GDM1 (cell line): ENCODE measurements at regions not wholly inside any gene's neighbourhood (a gene's known extent, or its start where the extent isn't known, plus 50 kb on each side); places are given as distances from the start of the nearest gene placed in this dataset.

ENCODE experiments used
- DNase-seq: peaks from one replicate; lab custom pipeline; 2025; lab: John Stamatoyannopoulos, UW

DNA sequence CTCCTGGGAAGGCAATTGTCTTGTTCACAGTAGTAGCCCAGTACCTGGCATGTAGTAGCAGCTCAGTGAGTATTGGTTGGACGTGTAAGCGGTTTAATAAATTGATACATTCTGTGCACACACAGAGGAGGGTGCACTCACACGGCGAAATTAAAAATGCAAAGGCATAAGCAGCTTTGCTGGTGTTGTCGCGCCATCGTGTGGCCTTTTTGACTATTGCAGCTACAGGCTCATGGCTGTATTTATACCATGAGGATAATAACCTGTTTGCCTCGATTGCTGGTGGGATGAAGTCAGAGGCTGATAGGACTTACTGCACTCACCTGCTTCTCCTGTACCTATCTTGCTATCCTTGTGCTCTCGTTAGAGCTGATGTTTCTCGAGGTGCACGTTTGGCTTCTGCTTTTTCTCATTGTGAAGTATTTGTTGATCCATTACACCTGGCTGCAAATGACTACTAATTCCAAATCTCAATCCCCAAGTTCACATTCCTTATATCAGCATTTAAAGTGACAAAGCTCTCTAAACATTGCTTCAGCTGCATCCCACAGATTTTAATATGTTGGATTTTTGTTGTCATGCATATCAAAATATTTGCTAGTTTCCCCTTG lies 61.5 kb downstream of the TBXT start:
- peak; percentile 21 for DNase-seq

DNA sequence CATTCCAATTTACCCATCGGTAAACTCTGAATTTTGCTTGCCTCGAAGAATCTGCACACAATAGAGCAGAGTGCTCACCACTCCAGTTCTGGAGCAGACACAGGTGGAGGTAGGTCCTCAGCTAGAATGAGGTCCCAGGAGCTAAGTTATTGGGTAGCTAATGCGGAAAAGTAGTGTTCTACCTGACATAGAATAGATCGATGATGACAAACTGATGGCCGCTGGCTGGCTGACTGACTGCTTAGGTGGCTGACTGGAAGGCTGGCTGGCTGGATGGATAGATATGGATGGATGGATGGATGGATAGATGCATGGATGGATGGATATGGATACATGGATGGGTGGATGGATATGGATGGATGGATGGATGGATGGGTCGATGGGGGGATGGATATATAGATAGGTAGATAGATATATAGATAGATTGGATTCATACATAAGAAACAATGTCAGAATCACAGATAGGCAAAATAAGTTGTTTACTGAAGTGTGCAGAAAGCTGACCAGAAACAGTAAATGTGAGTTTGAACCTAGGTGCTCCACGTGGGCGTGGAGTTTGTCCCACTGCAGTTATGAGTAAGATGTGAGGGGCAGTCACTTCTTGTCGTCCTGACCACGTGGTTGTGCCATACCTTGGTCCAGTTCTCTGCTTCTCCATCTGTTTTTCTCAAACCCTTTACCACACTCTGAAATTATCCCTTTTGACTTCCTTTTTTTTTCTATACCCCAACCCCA lies 62.1 kb downstream of the TBXT start:
- no peak for DNase-seq

DNA sequence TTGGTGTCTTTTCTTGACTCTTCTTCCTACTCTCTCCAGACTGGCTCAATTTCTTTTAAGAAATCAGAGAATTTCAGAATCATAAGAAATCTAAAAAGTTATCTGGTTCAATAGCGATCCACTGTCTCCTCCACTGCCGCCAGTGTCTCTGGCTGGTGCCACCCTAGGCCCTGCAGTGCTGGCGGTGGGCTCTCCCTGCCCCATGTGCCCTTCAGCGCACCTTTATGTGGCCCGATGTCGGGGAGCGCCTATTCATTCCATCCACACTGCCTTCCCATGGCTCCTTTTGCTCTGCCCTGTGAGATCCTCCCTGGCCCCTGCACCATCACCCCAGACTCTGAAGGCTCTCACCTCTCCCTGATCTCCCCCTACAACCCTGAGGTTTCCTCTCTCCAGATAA lies 62.8 kb downstream of the TBXT start:
- DNase-seq = no peak

DNA sequence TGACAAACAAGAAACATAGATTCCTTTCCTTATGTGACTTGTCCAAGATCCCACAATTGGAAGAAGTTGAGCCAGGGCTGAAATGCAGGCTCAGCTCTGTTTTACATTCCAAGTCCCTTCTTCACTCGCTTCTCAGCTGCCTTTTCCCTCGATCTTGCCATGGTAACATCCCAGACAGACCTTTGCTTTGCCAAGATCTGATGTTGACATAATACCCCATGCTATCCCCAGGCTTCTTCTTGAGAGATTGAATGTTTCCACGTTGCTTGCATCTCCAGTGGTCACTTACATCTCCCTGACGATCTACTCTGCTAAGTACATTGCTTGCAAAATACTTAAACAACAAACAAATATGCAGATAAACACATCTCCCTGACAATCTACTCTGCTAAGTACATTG lies 63.5 kb downstream of the TBXT start:
- DNase-seq = no peak

DNA sequence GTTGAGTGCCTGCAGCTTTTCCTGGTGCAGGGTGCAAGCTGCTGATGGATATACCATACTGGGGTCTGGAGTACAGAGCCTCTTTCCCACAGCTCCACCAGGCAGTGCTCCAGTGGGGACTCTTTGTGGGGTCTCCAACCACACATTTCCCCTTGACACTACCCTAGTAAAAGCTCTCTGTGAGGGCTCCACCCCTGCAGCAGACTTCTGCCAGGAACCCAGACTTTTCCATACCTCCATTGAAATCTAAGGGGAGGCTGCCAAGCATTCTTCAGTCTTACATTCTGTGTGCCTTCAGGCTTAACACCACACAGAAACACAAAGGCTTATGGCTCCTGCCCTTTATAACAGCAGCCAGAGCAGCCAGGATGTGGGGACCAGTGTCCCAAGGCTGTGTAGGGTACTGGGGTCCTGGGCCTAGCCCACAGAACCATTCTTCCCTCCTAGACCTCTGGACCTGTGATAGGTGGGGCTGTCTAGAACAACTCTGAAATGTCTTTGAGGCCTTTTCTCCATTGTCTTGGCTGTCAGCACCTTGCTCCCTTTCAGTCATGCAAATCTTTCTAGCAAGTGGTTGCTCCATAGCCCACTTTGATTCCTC lies 65.7 kb downstream of the TBXT start:
- DNase-seq = no peak

DNA sequence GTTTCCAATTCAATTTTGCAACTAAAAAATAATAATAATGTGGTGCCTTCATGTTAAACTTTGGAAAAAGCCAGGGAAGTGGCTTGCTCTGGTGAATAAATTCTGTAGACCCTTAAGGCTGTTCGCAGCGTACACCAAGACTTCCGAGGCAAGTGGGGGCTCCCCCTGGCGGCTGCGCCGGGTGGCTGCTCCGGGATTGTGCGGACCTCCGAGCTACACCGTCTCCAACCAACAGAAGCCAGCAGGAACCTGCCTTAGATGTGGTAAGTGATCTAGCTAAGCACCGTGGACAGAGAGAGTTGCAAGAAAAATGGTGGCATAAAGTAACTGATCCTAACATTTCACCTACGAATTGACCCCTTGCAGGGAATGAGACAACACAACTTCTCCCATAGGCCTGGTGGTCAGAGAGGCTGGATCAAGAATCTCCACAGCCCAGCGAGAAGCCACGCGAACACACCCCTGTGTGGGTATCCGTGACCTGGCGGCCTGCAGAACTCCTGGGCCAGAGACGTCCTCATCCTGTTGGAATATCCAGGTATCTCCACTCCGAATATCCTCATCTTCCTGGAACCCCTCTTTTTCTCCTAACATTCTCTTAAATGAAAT lies 69.6 kb downstream of the TBXT start:
- DNase-seq = peak; percentile 47

DNA sequence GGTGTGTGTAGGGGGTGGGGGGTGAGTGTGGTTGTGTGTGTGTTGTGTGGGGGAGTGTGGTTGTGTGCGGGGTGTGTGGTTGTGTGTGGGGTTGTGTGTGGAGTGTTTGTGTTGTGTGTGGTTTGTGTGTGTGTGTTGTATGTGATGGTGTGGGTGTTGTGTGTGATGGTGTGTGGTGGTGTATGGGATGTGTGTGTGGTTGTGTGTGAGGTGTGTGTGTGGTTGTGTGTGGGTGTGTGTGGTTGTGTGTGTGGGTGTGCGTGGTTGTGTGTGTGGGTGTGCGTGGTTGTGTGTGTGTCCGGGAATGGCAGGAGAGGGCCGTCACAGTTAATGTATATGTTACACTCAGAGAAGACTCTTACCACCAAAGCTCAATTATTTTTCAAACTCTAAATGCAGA lies 79.8 kb downstream of the TBXT start:
- no peak for DNase-seq

DNA sequence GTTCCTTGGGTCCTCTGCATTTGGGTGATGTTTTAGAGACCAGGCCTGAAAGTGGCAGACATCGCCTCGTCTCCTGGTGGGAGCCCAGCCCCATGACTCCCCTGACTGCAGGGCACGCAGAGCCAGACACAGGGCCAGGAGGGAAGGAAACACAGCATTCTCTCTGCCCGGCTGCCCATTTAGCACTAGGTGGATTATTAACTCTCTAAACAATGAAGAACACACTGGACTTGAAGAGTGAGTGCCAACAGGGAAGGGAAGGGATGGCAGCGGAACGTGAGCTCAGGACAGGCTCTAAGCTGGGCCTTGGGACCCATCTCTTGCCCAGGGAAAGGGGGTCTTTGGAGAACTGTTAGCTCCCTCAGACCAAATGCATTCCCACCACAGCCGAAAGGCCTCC lies 80.4 kb downstream of the TBXT start:
- DNase-seq = no peak

DNA sequence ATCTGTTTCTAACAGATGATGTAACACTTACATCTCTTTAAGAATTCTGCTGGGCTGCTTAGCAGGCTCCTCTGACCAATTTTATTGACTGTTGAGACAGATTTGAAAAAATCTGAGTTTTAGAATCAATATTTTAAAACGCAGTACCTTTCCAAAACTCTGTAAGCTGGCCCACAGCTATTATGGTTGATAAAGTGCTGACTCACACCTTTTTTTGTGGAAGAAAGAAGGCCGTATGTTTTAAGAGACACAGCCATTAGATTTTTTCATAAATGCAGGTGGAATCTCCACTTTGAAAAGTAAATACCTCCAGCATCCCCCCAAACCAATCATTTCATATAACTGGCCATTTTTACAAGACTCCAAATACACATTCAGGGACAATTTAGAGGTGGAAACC lies 82.2 kb downstream of the TBXT start:
- no peak for DNase-seq

DNA sequence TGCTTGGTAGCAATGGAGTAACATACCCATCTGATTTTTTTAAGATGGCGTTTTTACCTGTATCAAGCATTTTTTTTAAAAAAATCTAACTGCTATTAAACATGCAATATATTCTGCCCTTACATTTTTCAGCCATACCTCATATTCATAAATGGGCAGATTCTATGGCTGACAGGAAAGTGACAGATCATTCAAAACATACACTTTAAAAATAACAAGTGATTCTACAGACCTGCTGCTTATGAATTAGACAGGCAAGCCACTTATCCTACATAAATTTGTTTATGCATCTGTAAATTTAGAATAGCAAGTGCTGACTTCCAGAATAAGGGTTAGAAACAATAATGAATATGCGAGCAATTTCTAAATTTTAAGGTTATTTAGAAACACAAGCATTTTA lies 82.7 kb downstream of the TBXT start:
- DNase-seq = no peak

DNA sequence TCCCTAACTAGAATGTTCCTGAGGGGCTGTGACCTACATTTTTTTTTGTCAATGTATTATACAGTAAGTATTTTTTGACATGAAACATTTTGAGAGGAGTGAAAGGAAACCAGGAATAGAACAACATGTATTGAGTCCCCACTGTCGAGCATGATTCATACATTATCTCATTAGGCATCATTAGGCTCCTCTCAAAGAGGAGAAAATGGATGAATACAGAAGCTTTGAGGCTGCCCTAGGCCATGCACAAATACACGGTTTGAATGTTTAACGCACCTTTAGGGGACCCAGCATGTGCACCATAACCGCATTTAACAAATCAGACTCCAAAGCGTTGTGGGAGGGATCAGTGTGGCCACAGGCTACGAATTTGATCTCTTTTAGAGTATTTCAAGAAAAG lies 87.8 kb downstream of the TBXT start:
- DNase-seq = no peak

DNA sequence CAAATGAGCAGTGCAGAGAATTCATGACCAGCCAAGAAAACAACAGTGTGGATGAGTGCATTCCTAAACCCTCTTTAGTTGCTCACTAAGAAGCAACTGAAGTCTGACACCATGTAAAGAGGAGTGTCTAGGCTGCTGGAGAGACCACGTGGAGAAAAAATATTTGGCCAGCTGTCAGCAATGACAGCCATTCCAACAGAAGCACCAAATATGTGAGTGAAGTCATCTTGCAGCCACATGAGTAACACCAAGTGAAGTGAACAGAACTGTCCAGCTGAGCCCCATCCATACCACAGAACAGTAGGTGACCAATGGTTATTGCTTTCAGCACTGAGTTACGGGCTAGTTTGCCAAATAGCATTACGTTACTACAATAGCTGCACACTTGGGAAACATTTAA lies 89.4 kb downstream of the TBXT start:
- DNase-seq = no peak

DNA sequence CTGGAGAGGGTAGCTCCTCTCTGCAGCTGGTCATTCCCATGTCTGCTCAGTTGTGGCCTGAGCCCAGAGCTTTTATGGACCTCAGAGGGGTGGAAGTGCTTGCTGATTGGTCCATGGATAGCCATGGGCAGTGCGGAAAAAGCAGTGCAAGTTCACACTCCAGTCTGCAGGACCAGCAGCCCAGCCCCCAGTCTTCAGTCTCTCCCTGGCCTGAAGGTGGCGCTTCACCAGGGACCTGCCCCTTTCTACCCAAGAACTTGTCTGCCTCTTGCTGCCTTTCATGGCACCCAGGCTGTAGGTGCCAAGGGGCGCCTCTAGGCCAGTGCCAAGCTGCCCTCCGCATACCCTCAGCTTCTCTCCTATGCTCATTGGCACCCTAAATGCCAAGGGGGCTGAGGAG lies 91.0 kb downstream of the TBXT start:
- DNase-seq = no peak

DNA sequence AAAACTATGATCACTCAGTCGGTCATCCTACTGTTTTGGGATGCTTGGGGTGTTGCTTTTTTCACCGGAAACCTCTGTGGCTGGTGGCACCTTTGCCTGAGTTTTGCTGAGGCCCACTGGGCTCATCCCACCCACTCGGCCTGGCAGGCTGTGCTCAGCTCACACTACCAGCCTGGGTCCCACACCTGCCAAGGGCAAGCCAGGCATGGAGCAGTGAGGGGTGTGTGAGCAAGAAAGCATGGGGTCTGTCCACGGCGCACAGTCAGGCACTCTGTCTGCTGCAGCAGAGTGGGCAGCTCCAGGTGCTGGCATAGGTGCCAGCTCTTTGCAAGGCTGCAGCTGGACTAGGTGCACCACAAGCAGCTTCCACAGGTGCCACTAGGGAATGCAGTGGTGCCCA lies 91.7 kb downstream of the TBXT start:
- DNase-seq = no peak

DNA sequence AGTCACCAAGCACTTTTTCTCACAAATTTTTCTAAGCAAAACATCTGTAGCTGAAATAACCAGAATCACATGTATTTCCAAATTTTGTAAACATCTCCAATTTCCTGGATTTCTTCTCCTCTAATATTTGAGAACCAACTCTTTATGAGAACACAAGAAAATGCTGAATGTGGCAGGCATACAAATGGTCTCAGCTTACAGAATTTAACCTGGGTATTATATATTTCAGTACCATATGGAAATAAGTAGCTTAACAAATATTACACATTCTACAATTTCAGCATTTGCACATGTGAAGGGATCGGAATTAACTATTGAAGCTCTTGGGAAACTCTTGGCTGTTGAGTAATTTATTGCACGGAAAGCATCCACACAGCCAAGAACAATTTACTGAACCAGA lies 92.5 kb downstream of the TBXT start:
- DNase-seq = no peak

DNA sequence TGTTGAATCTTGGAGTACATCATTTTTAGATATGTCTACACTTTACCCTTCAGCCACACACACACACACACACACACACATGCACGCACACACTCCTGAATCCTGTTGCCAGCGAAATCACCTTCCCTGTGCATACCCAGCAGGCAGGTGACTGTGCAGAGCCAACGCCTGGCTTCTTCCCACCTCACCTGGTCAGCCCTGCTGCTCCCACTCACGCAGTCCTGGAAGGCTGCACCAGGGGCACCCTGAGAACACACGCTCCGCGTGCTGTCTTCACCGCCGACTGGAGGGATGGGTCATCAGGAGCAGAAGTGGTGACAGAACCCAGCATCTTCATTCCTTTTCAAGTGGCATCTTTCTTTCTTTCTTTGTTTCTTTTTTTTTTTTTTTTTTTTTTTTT lies 94.6 kb downstream of the TBXT start:
- no peak for DNase-seq

DNA sequence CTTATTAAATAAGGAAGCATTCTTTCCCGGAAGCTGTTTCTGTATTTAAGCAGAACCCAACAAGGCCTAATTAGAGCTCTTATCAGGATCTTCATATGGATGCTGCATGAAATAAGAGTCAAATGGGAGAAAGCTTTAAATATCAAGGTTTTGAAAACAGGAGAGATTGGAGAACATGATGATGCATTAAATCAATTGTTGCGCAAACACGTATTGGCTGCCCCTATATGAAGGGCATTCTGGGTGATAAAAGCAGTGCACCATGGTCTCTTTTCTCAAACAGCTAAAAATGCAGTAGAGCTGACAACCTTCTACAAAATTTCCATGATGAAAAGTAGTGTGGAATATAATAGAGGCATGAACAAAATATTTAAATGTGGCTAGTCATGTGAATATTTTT lies 98.9 kb downstream of the TBXT start:
- no peak for DNase-seq

DNA sequence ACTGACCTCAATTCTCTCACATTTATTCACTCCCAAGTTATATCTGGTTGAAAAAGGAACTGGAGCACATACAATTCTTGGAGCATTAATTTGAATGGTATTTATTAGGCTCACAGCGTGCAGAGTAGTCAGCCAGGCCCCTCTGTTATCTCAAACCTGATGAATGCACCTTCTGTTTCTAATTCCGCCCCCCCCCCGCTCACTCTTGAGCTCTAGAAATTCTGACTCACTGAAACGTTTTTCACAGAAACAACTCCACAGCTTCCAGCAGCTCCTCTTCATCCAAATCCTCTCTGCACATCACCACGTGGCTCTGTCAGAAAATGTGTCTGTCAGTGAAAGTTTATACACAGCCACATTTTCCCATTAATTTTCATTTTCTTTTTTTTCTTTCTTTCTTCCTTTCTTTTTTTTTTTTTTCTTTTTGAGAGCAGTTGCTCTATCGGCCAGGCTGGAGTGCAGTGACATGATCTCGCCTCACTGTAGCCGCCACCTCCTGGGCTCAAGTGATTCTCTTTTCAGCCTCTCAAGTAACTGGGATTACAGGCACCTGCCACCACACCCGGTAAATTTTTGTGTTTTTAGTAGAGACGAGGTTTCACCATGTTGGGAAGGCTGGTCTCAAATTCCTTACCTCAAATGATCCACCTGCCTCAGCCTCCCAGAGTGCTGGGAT lies 109.4 kb downstream of the TBXT start:
- no peak for DNase-seq

DNA sequence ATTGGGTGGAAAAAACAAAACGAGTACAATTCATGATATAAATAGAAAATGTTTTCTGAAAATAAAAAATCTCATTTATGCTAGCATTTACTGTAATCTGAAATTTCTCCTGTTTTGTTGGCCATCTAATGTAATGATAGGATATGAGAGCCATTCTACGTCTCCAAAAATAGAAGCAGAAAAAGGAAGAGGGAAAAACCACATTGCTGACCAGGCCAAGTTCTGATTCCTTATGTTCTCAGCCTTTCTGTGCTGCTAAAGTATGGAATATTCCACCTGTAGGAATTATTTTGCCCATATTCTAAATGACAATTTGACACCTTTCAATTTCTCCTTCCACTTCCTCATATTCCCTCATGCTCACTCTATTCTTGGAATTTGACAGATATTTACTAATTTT lies 110.2 kb downstream of the TBXT start:
- no peak for DNase-seq

DNA sequence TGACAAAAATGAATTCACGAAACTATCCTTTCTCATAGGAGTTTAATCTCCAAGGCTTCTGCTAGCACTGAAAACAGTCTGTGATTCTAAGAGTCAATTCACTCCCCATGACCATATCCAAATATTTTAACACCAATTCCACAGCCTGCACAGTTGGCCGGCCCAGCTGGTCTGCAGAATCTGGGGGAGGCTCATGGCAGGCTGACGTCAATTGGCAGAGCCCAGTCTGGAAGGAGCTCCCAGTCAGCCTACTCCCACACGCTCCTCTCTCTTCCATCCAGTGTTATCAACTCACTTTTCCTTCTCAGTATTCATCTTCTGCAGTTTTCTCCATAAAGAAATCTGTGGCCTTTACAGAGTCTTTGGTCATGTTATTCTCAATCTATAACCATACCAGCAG lies 111.0 kb downstream of the TBXT start:
- DNase-seq = no peak

DNA sequence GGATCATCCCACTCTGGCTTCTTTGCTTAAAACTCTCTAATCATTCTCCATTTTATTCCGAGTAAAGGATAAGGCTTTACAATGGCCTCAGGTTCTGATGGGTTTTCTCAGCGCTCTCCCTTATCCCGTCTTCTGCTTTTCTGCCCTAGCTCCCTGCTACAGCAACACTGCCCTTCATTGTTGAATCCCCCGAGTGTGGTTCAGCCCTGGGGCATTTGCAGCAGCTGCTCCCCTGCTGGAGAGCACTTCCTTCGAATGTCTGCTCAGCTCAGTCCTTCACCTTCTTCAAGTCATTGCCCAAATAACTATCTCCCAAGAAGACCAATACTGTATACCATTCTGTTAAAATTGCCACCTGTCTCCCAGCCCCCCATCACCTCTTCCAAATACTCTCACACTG lies 111.8 kb downstream of the TBXT start:
- no peak for DNase-seq

DNA sequence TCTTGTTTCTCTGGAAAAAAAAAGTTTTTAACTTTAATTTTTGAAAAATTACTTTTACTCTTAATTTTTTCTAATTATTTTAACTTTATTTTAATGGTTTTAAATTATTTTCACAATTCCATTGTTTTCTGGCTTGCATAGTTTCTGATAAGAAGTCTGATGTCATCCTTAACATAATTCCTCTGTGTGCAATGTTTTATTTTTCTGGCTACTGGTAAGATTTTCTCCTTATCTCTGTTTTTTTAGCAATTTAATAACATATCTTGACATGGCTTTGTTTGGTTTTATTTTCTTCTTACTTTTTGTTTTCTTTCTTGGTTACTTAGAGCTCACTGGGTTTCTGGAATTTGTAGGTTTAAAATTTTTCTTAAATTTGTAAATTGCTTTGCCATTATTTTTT lies 114.8 kb downstream of the TBXT start:
- DNase-seq = no peak

DNA sequence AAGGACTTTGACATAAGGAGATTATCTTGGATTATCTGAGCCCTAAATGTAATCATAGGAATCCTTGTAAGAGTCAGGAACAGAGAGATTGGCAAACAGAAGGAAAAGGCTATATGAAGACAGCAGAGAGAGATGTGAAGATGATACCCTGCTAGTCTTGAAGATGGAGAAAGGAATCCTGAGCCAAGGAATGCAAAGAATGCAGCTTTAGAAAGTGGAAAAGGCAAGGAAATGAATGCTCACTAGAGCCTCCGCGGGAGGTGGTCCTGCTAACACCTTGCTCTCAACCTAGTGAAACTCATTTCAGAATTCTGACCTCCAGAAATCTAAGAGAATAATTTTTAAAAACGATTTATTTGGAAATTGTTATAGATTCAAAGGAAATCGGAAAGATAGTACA lies 117.1 kb downstream of the TBXT start:
- no peak for DNase-seq
